GM12892 (cell line): ENCODE measurements at regions not wholly inside any gene's neighbourhood (a gene's known extent, or its start where the extent isn't known, plus 50 kb on each side); places are given as distances from the start of the nearest gene placed in this dataset.

Source experiments
- POLR2A ChIP-seq: IDR thresholded peaks from 2 replicates; pipeline ENCODE4 v1.6.1; 2011; ENCODE audit warnings: low read depth, low read length, control low read depth
- POLR2AphosphoS5 ChIP-seq: IDR thresholded peaks from 2 replicates; pipeline ENCODE4 v1.6.1; 2011; ENCODE audit warnings: low read depth, low read length, control low read depth
- TAF1 ChIP-seq: IDR thresholded peaks from 2 replicates; pipeline ENCODE4 v1.6.1; 2011; ENCODE audit warnings: low read depth, mild to moderate bottlenecking, control low read depth, low read length, borderline replicate concordance

- TF ChIP-seq POLR2A (no peak), TAF1 (no peak), POLR2AphosphoS5 (peak; percentile 33; the same call in 1 of the 2 replicates)
Measured at GRCh38 chr6:156695742-156696141, 81.4 kb upstream of the ARID1B start.
